Keratinocyte (primary cell): ENCODE measurements at regions not wholly inside any gene's neighbourhood (a gene's known extent, or its start where the extent isn't known, plus 50 kb on each side); places are given as distances from the start of the nearest gene placed in this dataset.

Experiments
- DNase-seq: peaks from one replicate; pipeline ENCODE4 v3.0.0-alpha.2; 2011; ENCODE audit warnings: low read depth, missing footprints, low spot score
- FAIRE-seq: peaks from 2 replicates; lab custom pipeline; 2011; peaks lifted over from hg19 to GRCh38; lab: Jason Lieb, UNC
- H2AFZ ChIP-seq: 2 replicates; pipeline ENCODE4 v1.6.0; 2012; ENCODE audit warnings: low read length, control low read depth, inconsistent platforms; ENCODE audit not compliant: control insufficient read depth
- H3K27ac ChIP-seq: 2 replicates; pipeline ENCODE4 v1.5.1; 2011; ENCODE audit warnings: low read length; ENCODE audit not compliant: control insufficient read depth, insufficient read depth
- H3K27me3 ChIP-seq: 3 replicates; pipeline ENCODE4 v1.6.0; 2011; ENCODE audit warnings: low read length; ENCODE audit not compliant: control insufficient read depth, insufficient read depth; ENCODE audit errors: extremely low read depth
- H3K36me3 ChIP-seq, 2 experiments: 2 replicates in 1 of 2; 3 replicates in 1 of 2; pipeline ENCODE4 v1.5.1; 2011; ENCODE audit warnings: low read length in 2 of 2, mild to moderate bottlenecking in 1 of 2; ENCODE audit not compliant: control insufficient read depth in 2 of 2, insufficient read depth in 2 of 2; ENCODE audit errors: extremely low read depth in 1 of 2
- H3K4me1 ChIP-seq: 3 replicates; pipeline ENCODE4 v1.5.1; 2011; ENCODE audit warnings: low read length; ENCODE audit not compliant: control insufficient read depth, insufficient read depth; ENCODE audit errors: extremely low read depth
- H3K4me2 ChIP-seq: 3 replicates; pipeline ENCODE4 v1.6.0; 2011; ENCODE audit warnings: low read depth, low read length; ENCODE audit not compliant: control insufficient read depth, insufficient read depth; ENCODE audit errors: extremely low read depth
- H3K4me3 ChIP-seq, 3 experiments: fragments of 200-600 bp in 1 of 3; sonication (generic) in 1 of 3; 2 replicates in 2 of 3; 3 replicates in 1 of 3; pipeline ENCODE4 v1.5.1; 2011 to 2016; ENCODE audit warnings: low read length in 3 of 3, mild to moderate bottlenecking in 3 of 3, control low read depth in 2 of 3, inconsistent platforms in 1 of 3, low read depth in 1 of 3, mixed read lengths in 1 of 3, mixed run types in 1 of 3, moderate library complexity in 1 of 3; ENCODE audit not compliant: control insufficient read depth in 2 of 3, insufficient read depth in 2 of 3; ENCODE audit errors: extremely low read depth in 1 of 3
- H3K79me2 ChIP-seq: 2 replicates; pipeline ENCODE4 v1.6.0; 2012; ENCODE audit warnings: low read length; ENCODE audit not compliant: control insufficient read depth, insufficient read depth
- H3K9ac ChIP-seq: 3 replicates; pipeline ENCODE4 v1.6.0; 2011; ENCODE audit warnings: low read length; ENCODE audit not compliant: control insufficient read depth, insufficient read depth; ENCODE audit errors: extremely low read depth
- H3K9me1 ChIP-seq: 3 replicates; pipeline ENCODE4 v1.6.0; 2011; ENCODE audit warnings: low read length; ENCODE audit not compliant: control insufficient read depth, insufficient read depth; ENCODE audit errors: extremely low read depth
- H3K9me3 ChIP-seq: 2 replicates; pipeline ENCODE4 v1.5.1; 2012; ENCODE audit warnings: low read depth, low read length; ENCODE audit not compliant: control insufficient read depth
- H4K20me1 ChIP-seq: 3 replicates; pipeline ENCODE4 v1.6.0; 2011; ENCODE audit warnings: low read length; ENCODE audit not compliant: control insufficient read depth, insufficient read depth; ENCODE audit errors: extremely low read depth
- EZH2 ChIP-seq: IDR thresholded peaks from one replicate; pipeline ENCODE4 v1.6.1; 2012; ENCODE audit warnings: inconsistent platforms, mild to moderate bottlenecking, low read length, moderate library complexity
- dilution Hi-C: fragments of 300-500 bp; cut with MboI; formaldehyde crosslinking; loops from one replicate; pipeline ENCODE4 v1.7.0; 2020; ENCODE audit warnings: low sequenced_read_pairs; ENCODE audit not compliant: extremely low pct_ligation_motif_present
- TF ChIP-seq, protein P1 (sequence below), 3 experiments: IDR thresholded peaks in 1 of 3; conservative IDR thresholded peaks in 1 of 3; optimal IDR thresholded peaks in 1 of 3; 2 replicates in 2 of 3; 3 replicates in 1 of 3; pipeline versions ENCODE3 to v1.5.1; 2011; ENCODE audit warnings: low read length in 3 of 3, mild to moderate bottlenecking in 3 of 3, moderate library complexity in 2 of 3, control low read depth in 1 of 3, inconsistent platforms in 1 of 3; ENCODE audit not compliant: insufficient read depth in 2 of 3; ENCODE audit errors: extremely low read depth in 1 of 3

DNA sequence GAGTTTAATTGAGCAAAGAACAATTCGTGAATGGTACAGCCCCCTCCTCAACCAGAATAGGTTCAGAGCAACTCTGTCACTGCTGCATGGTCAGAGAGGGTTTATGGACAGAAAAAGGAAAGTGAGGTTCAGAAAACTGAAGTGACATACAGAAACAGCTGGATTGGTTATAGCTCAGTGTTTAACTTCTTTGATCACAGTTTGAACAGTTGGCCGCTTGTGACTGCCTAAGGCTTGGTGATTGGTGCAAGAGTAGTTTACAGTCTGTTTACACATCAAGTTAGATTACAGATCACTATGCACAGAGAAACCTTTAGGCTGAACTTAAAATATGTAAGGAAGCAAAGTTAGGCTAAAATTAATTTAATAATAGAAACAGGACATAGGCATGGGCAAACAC is 459.2 kb downstream of the KCNJ3 start:
- H3K36me3 ChIP-seq: no peaks in the 10 kb centered on the region
- H3K4me1 ChIP-seq: no peaks in the 10 kb centered on the region
- H3K4me2 ChIP-seq: no peak overlapping the region
- H3K9ac ChIP-seq: no peak overlapping the region
- dilution Hi-C loops: no loop called here
- no peaks in the 10 kb centered on the region for H3K79me2 ChIP-seq
- no peaks in the 10 kb centered on the region for H3K9me1 ChIP-seq
- TF ChIP-seq, protein P1, sequence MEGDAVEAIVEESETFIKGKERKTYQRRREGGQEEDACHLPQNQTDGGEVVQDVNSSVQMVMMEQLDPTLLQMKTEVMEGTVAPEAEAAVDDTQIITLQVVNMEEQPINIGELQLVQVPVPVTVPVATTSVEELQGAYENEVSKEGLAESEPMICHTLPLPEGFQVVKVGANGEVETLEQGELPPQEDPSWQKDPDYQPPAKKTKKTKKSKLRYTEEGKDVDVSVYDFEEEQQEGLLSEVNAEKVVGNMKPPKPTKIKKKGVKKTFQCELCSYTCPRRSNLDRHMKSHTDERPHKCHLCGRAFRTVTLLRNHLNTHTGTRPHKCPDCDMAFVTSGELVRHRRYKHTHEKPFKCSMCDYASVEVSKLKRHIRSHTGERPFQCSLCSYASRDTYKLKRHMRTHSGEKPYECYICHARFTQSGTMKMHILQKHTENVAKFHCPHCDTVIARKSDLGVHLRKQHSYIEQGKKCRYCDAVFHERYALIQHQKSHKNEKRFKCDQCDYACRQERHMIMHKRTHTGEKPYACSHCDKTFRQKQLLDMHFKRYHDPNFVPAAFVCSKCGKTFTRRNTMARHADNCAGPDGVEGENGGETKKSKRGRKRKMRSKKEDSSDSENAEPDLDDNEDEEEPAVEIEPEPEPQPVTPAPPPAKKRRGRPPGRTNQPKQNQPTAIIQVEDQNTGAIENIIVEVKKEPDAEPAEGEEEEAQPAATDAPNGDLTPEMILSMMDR (optimal IDR thresholded peaks at IDR 0.05 in 1 of 3, IDR thresholded peaks at IDR 0.05 in 1 of 3, conservative IDR thresholded peaks at IDR 0.05 in 1 of 3; ENCODE audit: extremely low read depth in 1 of 3, insufficient read depth in 2 of 3, low read length in 3 of 3): no peak
- no peak for TF ChIP-seq EZH2
- H4K20me1 ChIP-seq: no peaks in the 10 kb centered on the region
- H2AFZ ChIP-seq: no peak overlapping the region
- H3K27ac ChIP-seq: no peak overlapping the region
- H3K27me3 ChIP-seq: no peaks in the 10 kb centered on the region
- H3K4me3 ChIP-seq: no peak overlapping the region
- FAIRE-seq (no peak), DNase-seq (no peak)
- no peaks in the 10 kb centered on the region for H3K9me3 ChIP-seq

DNA sequence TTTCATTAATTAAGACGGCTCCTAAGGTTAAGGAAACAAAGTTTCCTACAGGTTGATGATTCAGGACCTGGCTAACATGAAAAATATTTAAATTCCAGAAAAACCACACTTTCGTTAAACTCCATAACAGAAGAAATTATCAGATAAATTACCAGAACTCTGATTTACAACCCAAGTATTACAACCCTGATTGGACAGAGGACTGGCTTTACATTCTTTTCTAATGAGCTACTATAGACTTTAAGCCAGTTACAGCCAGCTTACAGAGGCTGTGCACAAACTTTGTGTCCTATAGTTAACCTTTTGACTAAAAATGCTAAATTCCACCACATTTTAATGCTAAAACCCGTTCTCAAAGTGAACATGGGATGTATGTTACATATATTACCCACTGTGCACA is 458.6 kb downstream of the KCNJ3 start:
- Histone ChIP-seq H3K4me2 (no peak overlapping the region), H3K4me3 (no peak overlapping the region), H3K9me1 (no peaks in the 10 kb centered on the region), H4K20me1 (no peaks in the 10 kb centered on the region), H3K27ac (no peak overlapping the region), H3K27me3 (no peaks in the 10 kb centered on the region), H3K9ac (no peak overlapping the region), H3K36me3 (no peaks in the 10 kb centered on the region), H3K79me2 (no peaks in the 10 kb centered on the region), H2AFZ (no peak overlapping the region), H3K9me3 (no peaks in the 10 kb centered on the region), H3K4me1 (no peaks in the 10 kb centered on the region)
- dilution Hi-C loops: no loop called here
- no peak for DNase-seq
- TF ChIP-seq EZH2: no peak
- TF ChIP-seq, protein P1 (optimal IDR thresholded peaks at IDR 0.05 in 1 of 3, IDR thresholded peaks at IDR 0.05 in 1 of 3, conservative IDR thresholded peaks at IDR 0.05 in 1 of 3; ENCODE audit: extremely low read depth in 1 of 3, insufficient read depth in 2 of 3, low read length in 3 of 3): no peak
- no peak for FAIRE-seq
